IMR-90 (cell line): ENCODE measurements at regions not wholly inside any gene's neighbourhood (a gene's known extent, or its start where the extent isn't known, plus 50 kb on each side); places are given as distances from the start of the nearest gene placed in this dataset.

Experiments used
- ATAC-seq: fragments of 200-7000 bp; cut with Tn5 transposase; 2 replicates; pipeline ENCODE4 v1.9.1; 2020; ENCODE audit warnings: low read depth, mild to moderate bottlenecking, moderate library complexity
- BruUV-seq: library from RNA; stranded (reverse); fragments of 400-500 nt; replicated peaks from 2 replicates; lab custom pipeline; 2021; lab: Mats Ljungman, UMichigan
- CTCF ChIA-PET: fragments of 300-600 bp; formaldehyde crosslinking; extraction: SDS; loops from one replicate; lab custom pipeline; 2021; ENCODE audit warnings: antibody characterized with exemption; lab: Yijun Ruan, JAX
- POLR2A ChIA-PET: fragments of 300-600 bp; sonication (Branson Sonifier 250); formaldehyde crosslinking; loops from one replicate; lab custom pipeline; 2022; ENCODE audit warnings: antibody characterized with exemption; ENCODE audit not compliant: unreplicated experiment; lab: Charles Lee
- DNase-seq: peaks from one replicate; pipeline ENCODE4 v3.0.0; 2013
- H2AFZ ChIP-seq: replicated peaks from 2 replicates; pipeline ENCODE3; 2013; ENCODE audit warnings: low read length, mild to moderate bottlenecking; ENCODE audit not compliant: poor library complexity
- H2AK5ac ChIP-seq: 2 replicates; pipeline ENCODE4 v1.6.1; 2013; ENCODE audit warnings: low read depth, low read length, inconsistent platforms
- H2AK9ac ChIP-seq: replicated peaks from 2 replicates; pipeline ENCODE3; 2013; ENCODE audit warnings: mild to moderate bottlenecking, low read depth, low read length, moderate library complexity; ENCODE audit not compliant: poor library complexity
- H2BK120ac ChIP-seq: 2 replicates; pipeline ENCODE4 v1.6.1; 2013; ENCODE audit warnings: low read depth, low read length, inconsistent platforms
- H2BK15ac ChIP-seq: 3 replicates; pipeline ENCODE4 v1.6.1; 2013; ENCODE audit warnings: low read depth, low read length, inconsistent platforms
- H2BK20ac ChIP-seq: 2 replicates; pipeline ENCODE4 v1.6.1; 2013; ENCODE audit warnings: low read depth, mild to moderate bottlenecking, inconsistent platforms, low read length, moderate library complexity
- H2BK5ac ChIP-seq: 2 replicates; pipeline ENCODE4 v1.6.1; 2013; ENCODE audit warnings: mild to moderate bottlenecking, low read depth, low read length, inconsistent platforms; ENCODE audit not compliant: poor library complexity, severe bottlenecking
- H3K14ac ChIP-seq: replicated peaks from 2 replicates; pipeline ENCODE4 v1.6.1; 2013; ENCODE audit warnings: low read depth, low read length, inconsistent platforms
- H3K18ac ChIP-seq: 2 replicates; pipeline ENCODE4 v1.6.1; 2013; ENCODE audit warnings: low read depth, low read length, control low read depth
- H3K23ac ChIP-seq: 2 replicates; pipeline ENCODE4 v1.6.1; 2013; ENCODE audit warnings: low read depth, low read length, inconsistent platforms
- H3K27ac ChIP-seq: 2 replicates; pipeline ENCODE4 v1.5.1; 2013; ENCODE audit warnings: mild to moderate bottlenecking, control low read depth, low read length; ENCODE audit not compliant: insufficient read depth
- H3K27me3 ChIP-seq: 2 replicates; pipeline ENCODE4 v1.6.1; 2013; ENCODE audit warnings: low read length; ENCODE audit not compliant: control insufficient read depth, insufficient read depth
- H3K36me3 ChIP-seq: 2 replicates; pipeline ENCODE4 v1.6.1; 2013; ENCODE audit warnings: low read length, mixed read lengths; ENCODE audit not compliant: control insufficient read depth, insufficient read depth
- H3K4ac ChIP-seq: 2 replicates; pipeline ENCODE4 v1.6.1; 2013; ENCODE audit warnings: low read depth, low read length, inconsistent platforms
- H3K4me1 ChIP-seq: 2 replicates; pipeline ENCODE4 v1.6.1; 2013; ENCODE audit warnings: low read length, mixed read lengths; ENCODE audit not compliant: control insufficient read depth, insufficient read depth
- H3K4me2 ChIP-seq: 2 replicates; pipeline ENCODE4 v1.6.1; 2013; ENCODE audit warnings: low read depth, mild to moderate bottlenecking, control low read depth, low read length, moderate library complexity
- H3K4me3 ChIP-seq: 2 replicates; pipeline ENCODE4 v1.5.1; 2013; ENCODE audit warnings: low read depth, mild to moderate bottlenecking, control low read depth, low read length, moderate library complexity; ENCODE audit not compliant: insufficient read depth
- H3K56ac ChIP-seq: 2 replicates; pipeline ENCODE4 v1.6.1; 2013; ENCODE audit warnings: low read length, inconsistent platforms; ENCODE audit not compliant: insufficient read depth; ENCODE audit errors: extremely low read depth
- H3K79me1 ChIP-seq, 2 experiments: 2 replicates each; pipeline ENCODE4 v1.6.1; 2013; ENCODE audit warnings: low read length in 2 of 2, inconsistent platforms in 1 of 2, low read depth in 1 of 2
- H3K9ac ChIP-seq: 2 replicates; pipeline ENCODE4 v1.6.1; 2013; ENCODE audit warnings: low read depth, low read length, control low read depth
- H3K9me1 ChIP-seq: 2 replicates; pipeline ENCODE4 v1.6.1; 2013; ENCODE audit warnings: low read length, inconsistent platforms; ENCODE audit not compliant: insufficient read depth
- H3K9me3 ChIP-seq: 2 replicates; pipeline ENCODE4 v1.6.1; 2013; ENCODE audit warnings: low read length; ENCODE audit not compliant: control insufficient read depth, insufficient read depth
- H4K20me1 ChIP-seq: 2 replicates; pipeline ENCODE4 v1.6.1; 2013; ENCODE audit warnings: low read length, inconsistent platforms; ENCODE audit not compliant: insufficient read depth
- H4K5ac ChIP-seq: 2 replicates; pipeline ENCODE4 v1.6.1; 2013; ENCODE audit warnings: mild to moderate bottlenecking, low read depth, low read length, control low read depth
- H4K8ac ChIP-seq, 2 experiments: 2 replicates each; pipeline ENCODE4 v1.6.1; 2013; ENCODE audit warnings: low read depth in 2 of 2, low read length in 2 of 2, control low read depth in 1 of 2, inconsistent platforms in 1 of 2
- H4K91ac ChIP-seq: 2 replicates; pipeline ENCODE4 v1.6.1; 2013; ENCODE audit warnings: low read depth, low read length, inconsistent platforms; ENCODE audit not compliant: insufficient read depth
- CEBPB ChIP-seq: IDR thresholded peaks from 2 replicates; pipeline ENCODE4 v1.6.1; 2012; ENCODE audit warnings: low read depth, low read length, improper control_type of control experiment
- FOS ChIP-seq: fragments of 150-350 bp; IDR thresholded peaks from 2 replicates; pipeline ENCODE4 v1.6.1; 2016; ENCODE audit warnings: low read depth, low read length
- WGBS, 2 experiments: methylation state at CpG; one replicate each; pipeline versions ENCODE4 v1.1.5 to v1.1.7; 2013; ENCODE audit warnings: missing lambda C conversion rate in 2 of 2; ENCODE audit not compliant: insufficient read length in 1 of 2; ENCODE audit errors: extremely low coverage in 2 of 2; 5-methylcytosine and 5-hydroxymethylcytosine counted together
- dilution Hi-C: fragments of 300-500 bp; cut with HindIII; formaldehyde crosslinking; loops from one replicate; pipeline ENCODE4 v1.14.3; 2018; ENCODE audit warnings: low sequenced_read_pairs; ENCODE audit not compliant: unreplicated experiment
- in situ Hi-C: fragments of 300-500 bp; cut with MboI; formaldehyde crosslinking; loops from 3 replicates; pipeline ENCODE4 v1.14.3; 2019; ENCODE audit warnings: low sequenced_read_pairs, inconsistent platforms, mixed read lengths
- intact Hi-C: fragments of 100-400 bp; cut with micrococcal nuclease; formaldehyde crosslinking; loops from 2 replicates; pipeline ENCODE4 v1.10.0; 2022

GRCh38 chr9:1208157-1208556, 158.0 kb downstream of the DMRT2 start:
- Histone ChIP-seq H3K4me1 (no peaks in the 10 kb centered on the region), H3K9ac (no peak overlapping the region), H4K8ac (no peak overlapping the region), H2BK15ac (no peak overlapping the region), H2BK20ac (no peak overlapping the region), H3K79me1 (no peaks in the 10 kb centered on the region), H3K27me3 (no peaks in the 10 kb centered on the region), H2BK120ac (no peak overlapping the region), H4K5ac (no peak overlapping the region), H2BK5ac (no peak overlapping the region), H2AK5ac (no peak overlapping the region), H2AK9ac (no peak overlapping the region), H3K14ac (no peak overlapping the region), H3K4ac (no peak overlapping the region), H3K4me3 (no peak overlapping the region), H3K27ac (no peak overlapping the region), H3K18ac (no peak overlapping the region), H3K9me1 (no peaks in the 10 kb centered on the region), H2AFZ (no peak overlapping the region), H4K91ac (no peak overlapping the region), H3K36me3 (no peaks in the 10 kb centered on the region), H3K23ac (no peak overlapping the region), H3K4me2 (no peak overlapping the region), H3K56ac (no peak overlapping the region), H3K9me3 (peaks cover 5% of the 10 kb centered on the region), H4K20me1 (no peaks in the 10 kb centered on the region)
- dilution Hi-C loops = no loop called here
- ATAC-seq (0 out of 2 replicates have a peak, but pooled peaks have one; percentile 17), DNase-seq (peak; percentile 60)
- in situ Hi-C loops = no loop called here
- CTCF ChIA-PET = no interaction called here
- 0 out of 2 replicates have a peak, but pooled peaks have one; percentile 5 for TF ChIP-seq FOS
- no peak for TF ChIP-seq CEBPB
- POLR2A ChIA-PET = no interaction called here
- intact Hi-C loops = no loop called here
- 63% methylated on average over 2 of the region's 2 CpGs; no CpG with 5 or more reads in 1 of the 2 experiments for WGBS, 2 experiments
- no TSS peak for BruUV-seq
